ENCODE measurements at regions not wholly inside any gene's neighbourhood (a gene's known extent, or its start where the extent isn't known, plus 50 kb on each side); places are given as distances from the start of the nearest gene placed in this dataset.

DNA sequence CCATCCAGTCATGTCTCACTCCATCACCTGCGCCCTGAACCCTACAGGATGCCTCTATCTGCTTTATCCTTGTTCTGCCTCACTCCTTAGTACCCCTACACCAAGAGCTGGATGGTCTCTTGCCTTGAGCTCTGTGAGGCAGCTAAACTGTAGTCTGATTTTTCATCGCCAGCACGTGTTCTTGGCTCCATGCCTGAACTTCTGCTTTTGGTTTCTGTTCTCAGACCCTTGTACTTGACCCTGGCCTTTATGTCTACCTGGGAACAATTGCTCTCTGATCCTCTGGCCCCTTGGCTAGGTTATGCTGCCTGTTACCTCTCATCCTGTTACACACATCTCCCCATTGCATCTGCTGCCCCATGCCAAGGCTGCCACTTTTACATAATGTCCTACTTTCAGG lies 318.0 kb upstream of the LMCD1 start:
- TF ChIP-seq, protein P1, sequence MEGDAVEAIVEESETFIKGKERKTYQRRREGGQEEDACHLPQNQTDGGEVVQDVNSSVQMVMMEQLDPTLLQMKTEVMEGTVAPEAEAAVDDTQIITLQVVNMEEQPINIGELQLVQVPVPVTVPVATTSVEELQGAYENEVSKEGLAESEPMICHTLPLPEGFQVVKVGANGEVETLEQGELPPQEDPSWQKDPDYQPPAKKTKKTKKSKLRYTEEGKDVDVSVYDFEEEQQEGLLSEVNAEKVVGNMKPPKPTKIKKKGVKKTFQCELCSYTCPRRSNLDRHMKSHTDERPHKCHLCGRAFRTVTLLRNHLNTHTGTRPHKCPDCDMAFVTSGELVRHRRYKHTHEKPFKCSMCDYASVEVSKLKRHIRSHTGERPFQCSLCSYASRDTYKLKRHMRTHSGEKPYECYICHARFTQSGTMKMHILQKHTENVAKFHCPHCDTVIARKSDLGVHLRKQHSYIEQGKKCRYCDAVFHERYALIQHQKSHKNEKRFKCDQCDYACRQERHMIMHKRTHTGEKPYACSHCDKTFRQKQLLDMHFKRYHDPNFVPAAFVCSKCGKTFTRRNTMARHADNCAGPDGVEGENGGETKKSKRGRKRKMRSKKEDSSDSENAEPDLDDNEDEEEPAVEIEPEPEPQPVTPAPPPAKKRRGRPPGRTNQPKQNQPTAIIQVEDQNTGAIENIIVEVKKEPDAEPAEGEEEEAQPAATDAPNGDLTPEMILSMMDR (IDR thresholded peaks at IDR 0.05), result no peak
- TF ChIP-seq POLR2A (IDR thresholded peaks at IDR 0.05), result no peak
